H54 (cell line): ENCODE measurements at regions not wholly inside any gene's neighbourhood (a gene's known extent, or its start where the extent isn't known, plus 50 kb on each side); places are given as distances from the start of the nearest gene placed in this dataset.
"Not testable (repeated sequence)": the region's sequence is repeated elsewhere in the genome, so short reads cannot be mapped to it uniquely, and the experiment has no call there.

Source experiments
- DNase-seq: peaks from one replicate; pipeline ENCODE4 v3.0.0; 2011; ENCODE audit warnings: low spot score, mixed read lengths; ENCODE audit not compliant: insufficient read length
- FAIRE-seq: peaks from 3 replicates; lab custom pipeline; 2011; peaks lifted over from hg19 to GRCh38; lab: Jason Lieb, UNC
- POLR2A ChIP-seq: IDR thresholded peaks from 2 replicates; pipeline ENCODE4 v1.6.1; 2011; ENCODE audit warnings: low read depth, mild to moderate bottlenecking, low read length

- TF ChIP-seq POLR2A, result no peak
- DNase-seq (no peak), FAIRE-seq (no peak)
Measured at GRCh38 chr17:77054936-77055335, 85.8 kb upstream of the SEC14L1 start.

DNA sequence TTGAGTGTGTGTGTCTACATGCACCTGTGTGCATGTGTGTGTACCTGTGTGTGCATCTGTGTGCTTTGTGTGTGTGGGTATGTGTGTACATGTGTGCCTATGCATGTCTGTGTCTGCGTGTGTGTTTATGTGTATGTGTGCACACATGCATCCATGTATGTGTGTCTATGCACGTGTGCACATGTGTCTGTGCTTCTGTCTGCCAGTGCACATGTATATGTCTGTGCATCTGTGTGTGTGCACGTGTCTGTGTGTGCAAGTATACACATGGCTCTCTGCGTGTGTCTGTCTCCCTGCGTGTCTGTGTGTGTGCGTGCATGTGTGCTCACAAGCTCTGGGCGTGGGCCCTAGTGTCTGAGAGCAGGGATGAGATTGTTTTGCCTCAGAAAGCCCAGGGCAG lies 85.3 kb upstream of the SEC14L1 start:
- no peak for FAIRE-seq
- DNase-seq, result no peak
- TF ChIP-seq POLR2A, result no peak

DNA sequence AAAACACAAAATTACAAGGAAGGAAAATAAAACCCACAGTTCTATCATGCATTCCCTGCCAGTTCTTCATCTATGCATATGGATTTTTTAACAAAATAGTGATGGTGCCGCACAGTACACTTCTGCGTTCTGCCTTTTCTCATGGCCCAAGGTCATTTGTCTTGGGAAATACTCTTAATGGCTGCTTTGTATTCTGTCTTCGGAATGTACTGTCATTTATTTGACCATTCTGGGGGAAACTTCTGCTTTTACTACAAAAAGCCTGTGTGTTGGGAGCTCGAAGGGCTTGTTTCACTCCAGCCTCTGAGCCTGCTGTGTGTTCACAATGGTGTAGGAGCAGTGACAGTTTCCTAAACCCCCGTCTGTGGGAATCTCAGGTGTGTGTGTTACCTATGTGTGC lies 82.8 kb upstream of the SEC14L1 start:
- FAIRE-seq (no peak), DNase-seq (no peak)
- TF ChIP-seq POLR2A, result no peak

- TF ChIP-seq POLR2A, result no peak
- DNase-seq, result no peak
- FAIRE-seq, result no peak
Measured at GRCh38 chr17:77061669-77062068, 79.1 kb upstream of the SEC14L1 start.

GRCh38 chr17:77064598-77064997 lies 76.2 kb upstream of the SEC14L1 start:
- FAIRE-seq (no peak), DNase-seq (no peak)
- no peak for TF ChIP-seq POLR2A

- DNase-seq, result no peak
- no peak for FAIRE-seq
- TF ChIP-seq POLR2A, result no peak
Measured at GRCh38 chr17:77066165-77066564, 74.6 kb upstream of the SEC14L1 start.

- FAIRE-seq, result not testable (repeated sequence)
- DNase-seq, result peak; percentile 74
Measured at GRCh38 chr17:77066726-77067409, 73.9 kb upstream of the SEC14L1 start.

DNA sequence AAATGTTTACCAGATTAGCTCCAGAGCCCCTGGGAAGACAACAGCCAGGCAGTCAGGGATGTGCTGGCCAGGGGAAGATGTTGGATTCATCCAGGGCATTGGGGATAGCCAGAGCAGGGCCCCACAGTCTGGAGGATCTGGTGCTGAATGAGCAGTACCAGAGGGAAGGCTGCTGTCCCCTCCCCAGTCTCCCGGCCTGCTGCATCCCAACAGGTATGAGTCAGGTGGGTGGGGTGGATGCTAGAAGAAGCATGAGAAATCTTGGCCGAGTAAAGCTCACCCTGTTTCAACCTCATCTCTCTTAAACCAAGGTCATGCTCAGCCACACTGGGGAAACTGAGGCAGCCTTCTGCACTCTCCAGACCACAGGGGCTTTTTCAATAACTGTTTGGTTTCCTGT lies 71.9 kb upstream of the SEC14L1 start:
- DNase-seq (no peak), FAIRE-seq (no peak)
- TF ChIP-seq POLR2A, result no peak

GRCh38 chr17:77070888-77071279 lies 69.9 kb upstream of the SEC14L1 start:
- TF ChIP-seq POLR2A, result no peak
- FAIRE-seq (no peak), DNase-seq (no peak)

DNA sequence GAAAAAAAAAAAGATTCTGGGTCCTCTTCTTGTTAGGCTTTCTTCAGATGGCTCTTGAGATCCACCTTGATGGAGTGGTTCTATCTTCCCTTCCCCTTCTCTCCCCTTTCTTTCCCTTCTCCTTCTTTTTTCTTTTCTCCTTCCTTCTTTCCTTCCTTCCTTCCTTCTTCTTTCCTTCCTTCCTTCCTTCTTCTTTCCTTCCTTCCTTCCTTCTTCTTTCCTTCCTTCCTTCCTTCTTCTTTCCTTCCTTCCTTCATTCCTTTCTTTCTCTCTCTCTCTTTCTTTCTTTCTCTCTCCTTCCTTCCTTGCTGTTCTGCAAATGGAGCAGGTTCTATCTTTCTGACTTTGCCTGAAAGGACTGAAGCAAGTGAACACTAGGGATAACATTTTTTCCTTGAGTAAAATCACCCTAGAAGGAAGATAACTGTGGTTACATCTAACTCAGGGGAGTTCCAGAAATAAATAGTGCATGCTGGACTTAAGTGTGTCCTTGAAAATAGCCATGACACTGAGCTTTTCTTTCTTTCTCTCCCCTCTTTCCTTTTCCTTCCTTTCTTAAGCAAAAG lies 68.8 kb upstream of the SEC14L1 start:
- FAIRE-seq (no peak), DNase-seq (no peak)
- no peak for TF ChIP-seq POLR2A

GRCh38 chr17:77072670-77073069 lies 68.1 kb upstream of the SEC14L1 start:
- TF ChIP-seq POLR2A, result no peak
- FAIRE-seq, result no peak
- DNase-seq, result no peak

DNA sequence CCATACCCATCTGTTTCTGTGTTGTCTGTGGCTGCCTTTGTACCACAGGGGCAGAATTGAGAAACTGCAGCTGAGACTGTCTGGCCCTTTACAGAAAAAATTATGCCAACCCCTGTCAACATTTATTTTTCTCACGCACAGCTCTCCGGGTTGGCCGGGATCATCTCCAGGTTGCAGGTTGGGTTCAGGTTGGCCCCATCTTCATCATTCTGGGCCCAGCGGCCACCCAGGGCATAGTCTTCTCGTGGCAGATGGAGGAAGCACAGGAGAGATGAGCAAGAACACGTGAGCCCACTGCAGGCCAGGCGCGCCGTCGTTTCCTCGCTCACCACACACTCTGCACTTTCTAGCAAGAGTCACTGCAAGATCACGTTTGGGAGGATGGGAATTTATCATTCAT lies 66.1 kb upstream of the SEC14L1 start:
- no peak for TF ChIP-seq POLR2A
- FAIRE-seq (no peak), DNase-seq (no peak)

DNA sequence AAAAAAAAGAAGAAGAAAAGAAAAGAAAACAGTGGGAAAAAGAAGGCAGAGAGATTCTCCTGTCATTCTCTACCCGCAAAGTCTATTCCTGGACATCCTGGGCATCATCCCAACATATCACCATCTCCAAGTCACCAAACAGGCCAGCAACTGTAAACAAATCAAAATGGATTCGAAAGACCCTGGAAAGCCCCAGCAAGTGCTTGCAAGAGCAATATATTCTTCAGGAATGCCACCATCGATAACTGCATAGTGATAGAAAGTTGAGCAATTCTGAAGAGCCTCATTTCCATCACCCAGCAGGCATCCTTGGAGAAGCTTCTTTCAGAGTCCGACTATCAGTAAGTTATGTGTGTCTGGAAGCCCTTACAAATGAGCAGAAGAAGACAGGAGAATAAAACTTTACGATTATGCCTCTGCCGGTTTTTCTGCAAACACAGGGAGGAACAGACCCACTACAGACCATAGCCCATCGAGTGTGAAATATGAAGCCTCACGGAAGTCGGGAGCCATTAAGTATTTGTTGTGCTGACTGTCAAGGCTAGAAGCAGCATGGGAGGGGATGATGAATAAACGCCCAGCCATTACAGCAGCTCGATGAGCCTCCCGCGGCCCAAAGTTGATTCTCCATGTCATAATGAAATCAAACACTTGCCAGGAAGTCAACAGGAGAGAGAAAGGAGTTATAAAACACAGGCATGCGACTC lies 64.5 kb upstream of the SEC14L1 start:
- no peak for FAIRE-seq
- TF ChIP-seq POLR2A, result no peak

GRCh38 chr17:77083531-77083930 lies 57.2 kb upstream of the SEC14L1 start:
- DNase-seq (no peak), FAIRE-seq (no peak)
- TF ChIP-seq POLR2A, result peak; percentile 6; the same call in 1 of the 2 replicates

More for the DNA sequence above, 64.5 kb upstream of the SEC14L1 start:
- DNase-seq, result no peak
